ENCODE measurements at regions not wholly inside any gene's neighbourhood (a gene's known extent, or its start where the extent isn't known, plus 50 kb on each side); places are given as distances from the start of the nearest gene placed in this dataset.

DNA sequence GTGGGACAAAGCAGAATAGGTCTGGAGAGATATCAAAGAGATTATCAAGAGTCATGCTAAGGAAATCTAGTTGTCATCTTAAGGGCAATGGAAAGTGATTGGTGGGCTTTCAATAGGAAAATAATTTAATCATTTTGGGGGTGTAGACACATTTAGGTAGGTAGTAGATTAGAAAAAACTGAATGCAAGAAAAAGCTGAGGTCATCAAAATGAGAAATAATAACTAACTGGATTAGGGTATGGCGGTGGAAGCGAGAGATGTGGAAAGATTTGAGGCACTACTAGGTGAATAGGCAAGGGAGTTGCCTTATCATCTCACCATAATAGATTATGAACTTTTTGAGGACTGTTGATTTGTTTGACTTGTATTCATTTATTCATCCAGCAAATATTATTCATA lies 393.2 kb upstream of the ZNF608 start:
- FAIRE-seq, result no peak
- no peak for TF ChIP-seq TAF1 (IDR thresholded peaks at IDR 0.05; ENCODE audit: borderline replicate concordance, low read depth, low read length)
- TF ChIP-seq POLR2AphosphoS5 (IDR thresholded peaks at IDR 0.05; ENCODE audit: low read depth, low read length), result no peak
- no peak for TF ChIP-seq POLR2A (IDR thresholded peaks at IDR 0.05; ENCODE audit: low read depth, low read length)
- DNase-seq (ENCODE audit: insufficient read length), result no peak

DNA sequence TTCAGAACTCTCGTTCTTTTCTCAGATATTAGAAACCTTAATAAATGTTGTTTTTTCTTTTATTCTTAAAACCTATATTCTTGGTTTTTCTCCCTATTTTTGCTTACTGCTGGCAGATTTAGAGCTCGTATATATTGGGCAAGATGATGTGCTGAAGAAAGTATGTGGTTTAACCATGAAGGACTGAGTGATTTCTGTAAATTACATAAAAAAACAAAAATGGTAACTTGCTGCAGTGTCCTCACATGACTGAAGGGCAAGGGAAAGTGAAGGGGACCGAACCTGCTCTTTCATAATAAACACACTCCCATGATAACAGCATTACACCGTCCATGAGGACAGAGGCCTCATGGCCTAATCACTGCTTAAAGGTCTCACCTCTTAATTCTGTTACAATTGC lies 393.8 kb upstream of the ZNF608 start:
- FAIRE-seq (no peak), DNase-seq (ENCODE audit: insufficient read length) (no peak)
- TF ChIP-seq POLR2AphosphoS5 (IDR thresholded peaks at IDR 0.05; ENCODE audit: low read depth, low read length) (no peak), POLR2A (IDR thresholded peaks at IDR 0.05; ENCODE audit: low read depth, low read length) (no peak), TAF1 (IDR thresholded peaks at IDR 0.05; ENCODE audit: borderline replicate concordance, low read depth, low read length) (no peak)

DNA sequence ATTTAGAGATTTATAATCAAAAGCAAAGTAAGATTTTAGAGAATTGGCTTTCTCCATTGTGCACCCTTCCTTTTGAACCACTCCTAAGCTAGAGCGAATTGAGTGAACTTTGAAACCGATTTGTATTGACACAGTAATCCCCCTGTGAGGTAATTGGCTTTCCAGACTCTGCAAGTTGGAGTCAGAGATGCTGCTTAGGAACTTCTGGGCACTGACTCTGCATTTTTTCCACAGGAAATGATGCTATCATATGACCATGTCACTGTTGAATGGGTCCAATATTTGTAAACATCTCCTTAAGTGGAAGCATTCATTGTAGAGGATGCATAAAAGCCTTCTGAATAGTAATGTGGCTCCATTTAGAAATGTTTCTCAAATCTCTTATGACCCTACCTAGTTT lies 394.4 kb upstream of the ZNF608 start:
- DNase-seq (ENCODE audit: insufficient read length), result no peak
- no peak for FAIRE-seq
- no peak for TF ChIP-seq POLR2A (IDR thresholded peaks at IDR 0.05; ENCODE audit: low read depth, low read length)
- no peak for TF ChIP-seq POLR2AphosphoS5 (IDR thresholded peaks at IDR 0.05; ENCODE audit: low read depth, low read length)
- no peak for TF ChIP-seq TAF1 (IDR thresholded peaks at IDR 0.05; ENCODE audit: borderline replicate concordance, low read depth, low read length)

DNA sequence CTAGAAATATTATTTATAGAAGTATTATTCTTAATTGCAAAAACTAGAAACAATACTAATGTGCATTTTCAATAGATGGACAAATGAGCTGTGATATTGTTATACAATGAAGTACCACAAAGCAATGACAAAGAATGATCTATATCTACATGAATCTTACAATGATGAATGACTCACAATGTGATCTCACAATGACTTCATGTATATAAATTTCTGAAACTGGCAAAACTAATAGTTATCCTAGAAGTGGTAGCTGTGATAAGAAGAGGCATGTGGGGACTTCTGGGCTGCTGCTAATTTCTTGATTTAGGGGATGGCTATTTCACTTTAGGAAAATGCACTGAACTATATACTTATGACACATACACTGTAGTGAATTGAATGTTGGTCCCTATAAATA lies 396.0 kb upstream of the ZNF608 start:
- TF ChIP-seq POLR2A (IDR thresholded peaks at IDR 0.05; ENCODE audit: low read depth, low read length) (no peak), POLR2AphosphoS5 (IDR thresholded peaks at IDR 0.05; ENCODE audit: low read depth, low read length) (no peak), TAF1 (IDR thresholded peaks at IDR 0.05; ENCODE audit: borderline replicate concordance, low read depth, low read length) (no peak)
- no peak for FAIRE-seq
- no peak for DNase-seq (ENCODE audit: insufficient read length)

DNA sequence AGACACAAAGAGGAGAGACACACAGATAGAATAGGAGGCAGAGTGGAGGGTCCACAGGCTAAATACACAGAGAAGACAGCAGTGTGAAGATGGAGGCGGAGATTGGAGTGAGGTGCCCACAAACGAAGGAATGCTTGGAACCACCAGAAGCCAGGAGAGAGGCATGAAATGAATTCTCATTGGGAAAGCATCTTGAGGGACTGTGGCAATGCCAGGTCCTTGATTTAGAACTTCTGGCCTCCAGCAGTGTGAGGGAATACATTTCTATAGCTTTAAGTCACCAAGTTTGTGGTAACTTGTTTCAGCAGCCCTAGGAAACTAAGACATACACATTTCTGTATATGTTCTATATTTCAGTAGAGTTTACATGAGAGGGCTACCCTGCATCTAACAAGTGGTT lies 396.6 kb upstream of the ZNF608 start:
- DNase-seq (ENCODE audit: insufficient read length), result no peak
- FAIRE-seq, result no peak
- TF ChIP-seq POLR2A (IDR thresholded peaks at IDR 0.05; ENCODE audit: low read depth, low read length) (no peak), TAF1 (IDR thresholded peaks at IDR 0.05; ENCODE audit: borderline replicate concordance, low read depth, low read length) (no peak), POLR2AphosphoS5 (IDR thresholded peaks at IDR 0.05; ENCODE audit: low read depth, low read length) (no peak)

DNA sequence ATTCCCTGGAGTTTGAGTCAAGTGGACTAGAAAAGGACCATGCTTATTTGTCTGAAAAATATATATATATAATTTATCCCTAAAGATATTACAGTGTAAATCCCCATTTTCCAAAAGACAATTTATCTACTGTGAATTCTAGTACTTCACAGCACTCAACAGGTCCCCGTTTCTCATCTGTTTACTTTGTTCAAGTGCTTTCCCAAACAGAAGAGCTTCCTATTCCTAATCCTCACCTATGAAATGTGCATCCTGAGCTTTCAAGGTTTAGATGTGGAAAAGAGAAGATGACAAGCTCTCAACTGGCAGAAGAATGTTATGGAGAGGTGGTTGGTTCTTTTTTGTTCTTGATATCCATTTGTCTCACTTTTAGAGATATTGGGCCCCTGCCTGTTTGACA lies 401.6 kb upstream of the ZNF608 start:
- FAIRE-seq (no peak), DNase-seq (ENCODE audit: insufficient read length) (no peak)
- TF ChIP-seq POLR2A (IDR thresholded peaks at IDR 0.05; ENCODE audit: low read depth, low read length) (no peak), POLR2AphosphoS5 (IDR thresholded peaks at IDR 0.05; ENCODE audit: low read depth, low read length) (no peak), TAF1 (IDR thresholded peaks at IDR 0.05; ENCODE audit: borderline replicate concordance, low read depth, low read length) (no peak)

DNA sequence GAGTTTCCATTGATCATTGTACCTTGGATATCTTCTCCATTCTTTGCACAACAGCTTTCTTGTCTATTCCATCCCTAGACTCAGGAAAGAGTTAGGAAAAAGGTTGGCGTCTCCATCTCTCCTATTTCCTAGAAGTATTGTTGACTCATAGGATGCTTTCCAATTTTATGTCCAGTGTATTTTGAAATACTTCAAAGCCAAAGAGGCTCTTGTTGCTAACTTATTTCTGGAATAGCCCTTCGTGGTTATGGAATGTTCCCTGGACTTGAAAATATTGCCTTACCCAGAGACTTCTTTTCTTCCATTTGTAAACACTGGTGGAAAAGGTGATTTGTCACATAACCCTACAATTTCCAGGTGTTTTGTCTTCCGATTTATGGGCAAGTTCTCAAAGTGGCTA lies 402.3 kb upstream of the ZNF608 start:
- TF ChIP-seq POLR2AphosphoS5 (IDR thresholded peaks at IDR 0.05; ENCODE audit: low read depth, low read length) (no peak), TAF1 (IDR thresholded peaks at IDR 0.05; ENCODE audit: borderline replicate concordance, low read depth, low read length) (no peak), POLR2A (IDR thresholded peaks at IDR 0.05; ENCODE audit: low read depth, low read length) (no peak)
- no peak for DNase-seq (ENCODE audit: insufficient read length)
- no peak for FAIRE-seq

DNA sequence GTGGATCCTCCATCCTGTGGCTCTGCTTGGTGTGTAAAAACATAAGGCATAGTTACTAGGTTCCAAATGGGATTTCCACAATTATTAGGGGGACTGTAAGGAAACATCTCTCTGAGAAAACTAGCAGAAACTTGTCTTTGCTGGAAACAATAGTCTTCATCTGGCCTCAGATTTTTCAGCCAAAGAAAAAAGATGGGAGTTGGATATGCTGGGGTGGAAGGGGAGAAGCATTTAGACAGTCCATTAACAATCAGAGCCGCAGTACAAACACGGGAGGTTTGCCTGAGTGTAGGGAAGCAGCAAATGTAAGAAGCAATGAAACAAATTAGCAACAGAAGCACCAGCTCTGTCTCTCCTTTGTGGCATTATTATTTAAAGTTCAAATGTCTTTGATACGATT lies 402.7 kb upstream of the ZNF608 start:
- FAIRE-seq (no peak), DNase-seq (ENCODE audit: insufficient read length) (no peak)
- TF ChIP-seq TAF1 (IDR thresholded peaks at IDR 0.05; ENCODE audit: borderline replicate concordance, low read depth, low read length) (no peak), POLR2AphosphoS5 (IDR thresholded peaks at IDR 0.05; ENCODE audit: low read depth, low read length) (no peak), POLR2A (IDR thresholded peaks at IDR 0.05; ENCODE audit: low read depth, low read length) (no peak)

DNA sequence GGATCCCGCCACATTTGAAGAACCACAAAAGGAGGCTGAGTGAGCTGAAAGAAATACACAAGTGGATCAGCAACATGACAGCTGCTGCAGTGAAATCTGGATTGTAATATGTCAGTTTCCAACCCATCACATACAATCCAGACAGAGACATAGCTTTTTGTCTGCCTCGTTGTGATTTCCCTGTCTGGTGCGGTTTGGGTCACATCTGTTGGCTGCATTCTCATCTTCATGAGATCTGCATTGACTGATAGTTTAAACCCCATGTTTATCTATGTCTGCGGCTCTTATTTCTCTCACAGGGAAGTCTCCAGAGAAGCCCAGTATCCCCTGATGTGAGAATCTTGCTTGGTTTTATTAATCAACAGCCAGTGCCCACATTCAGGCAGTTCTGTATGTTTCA lies 403.1 kb upstream of the ZNF608 start:
- TF ChIP-seq POLR2AphosphoS5 (IDR thresholded peaks at IDR 0.05; ENCODE audit: low read depth, low read length) (no peak), TAF1 (IDR thresholded peaks at IDR 0.05; ENCODE audit: borderline replicate concordance, low read depth, low read length) (no peak), POLR2A (IDR thresholded peaks at IDR 0.05; ENCODE audit: low read depth, low read length) (no peak)
- no peak for FAIRE-seq
- DNase-seq (ENCODE audit: insufficient read length), result no peak

DNA sequence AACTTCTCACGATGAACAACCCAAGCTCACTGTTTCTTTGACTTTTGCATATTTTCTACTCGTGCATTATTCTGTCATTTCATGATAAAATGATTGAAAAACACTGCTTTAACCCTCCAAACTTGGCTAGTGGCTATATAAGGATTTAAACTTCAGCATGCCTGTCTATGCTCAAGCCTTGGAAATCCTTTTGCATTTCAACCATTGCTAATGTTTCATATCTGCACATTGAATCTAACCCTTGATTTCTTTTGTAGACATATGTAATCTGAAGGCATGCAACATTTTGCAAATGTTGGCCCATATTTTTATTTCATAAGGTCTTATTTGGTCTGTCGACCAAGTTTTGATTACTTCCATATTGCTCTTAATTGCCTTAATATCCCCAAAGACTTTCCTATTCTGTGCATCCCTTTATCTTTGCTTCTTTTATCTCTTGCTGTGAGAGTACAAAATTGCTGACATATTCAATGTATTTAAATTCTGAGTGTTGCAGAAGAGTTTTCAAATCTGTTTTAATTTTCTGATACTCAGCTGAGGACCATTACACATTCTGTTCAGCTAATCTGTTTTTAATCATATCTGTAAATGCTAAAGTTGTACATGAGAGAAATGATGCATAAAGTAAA lies 403.7 kb upstream of the ZNF608 start:
- FAIRE-seq, result no peak
- TF ChIP-seq POLR2AphosphoS5 (IDR thresholded peaks at IDR 0.05; ENCODE audit: low read depth, low read length) (no peak), TAF1 (IDR thresholded peaks at IDR 0.05; ENCODE audit: borderline replicate concordance, low read depth, low read length) (no peak), POLR2A (IDR thresholded peaks at IDR 0.05; ENCODE audit: low read depth, low read length) (no peak)
- DNase-seq (ENCODE audit: insufficient read length), result no peak

DNA sequence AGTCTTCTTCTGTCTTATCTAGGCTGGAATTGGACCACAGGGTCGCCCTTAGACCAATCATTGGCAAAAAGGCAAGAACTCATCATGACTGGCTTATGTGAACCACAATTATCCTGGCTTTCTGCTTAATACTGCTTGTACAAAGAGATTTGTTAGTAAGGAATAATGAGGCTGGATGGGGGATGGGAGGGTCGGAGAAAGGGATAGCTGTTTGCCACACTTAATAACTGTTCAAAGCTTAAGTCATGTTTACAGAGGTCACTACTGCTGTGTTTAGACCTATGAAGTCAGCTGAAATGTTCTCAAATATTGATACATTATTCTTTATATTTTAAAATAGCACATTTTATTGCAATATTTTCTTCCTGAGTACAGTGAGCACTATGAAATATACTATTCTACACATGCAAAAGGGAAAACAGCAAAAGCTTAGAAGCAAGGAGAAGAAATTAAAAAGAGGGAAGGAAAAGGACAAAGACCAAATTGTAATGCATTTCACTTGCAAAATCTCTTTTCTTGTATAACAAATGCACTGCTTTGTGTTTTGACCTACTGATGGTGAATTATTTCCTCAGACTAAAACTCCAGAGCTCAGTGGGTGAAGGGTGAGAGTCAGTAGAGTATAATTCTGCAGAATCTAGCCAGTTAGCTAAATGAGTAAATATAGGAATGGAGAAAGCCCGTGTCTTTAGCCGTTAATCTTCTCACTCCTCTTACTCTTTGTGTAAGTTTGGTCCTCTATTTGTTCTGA lies 404.9 kb upstream of the ZNF608 start:
- FAIRE-seq, result no peak
- TF ChIP-seq POLR2A (IDR thresholded peaks at IDR 0.05; ENCODE audit: low read depth, low read length) (no peak), POLR2AphosphoS5 (IDR thresholded peaks at IDR 0.05; ENCODE audit: low read depth, low read length) (no peak), TAF1 (IDR thresholded peaks at IDR 0.05; ENCODE audit: borderline replicate concordance, low read depth, low read length) (no peak)

DNA sequence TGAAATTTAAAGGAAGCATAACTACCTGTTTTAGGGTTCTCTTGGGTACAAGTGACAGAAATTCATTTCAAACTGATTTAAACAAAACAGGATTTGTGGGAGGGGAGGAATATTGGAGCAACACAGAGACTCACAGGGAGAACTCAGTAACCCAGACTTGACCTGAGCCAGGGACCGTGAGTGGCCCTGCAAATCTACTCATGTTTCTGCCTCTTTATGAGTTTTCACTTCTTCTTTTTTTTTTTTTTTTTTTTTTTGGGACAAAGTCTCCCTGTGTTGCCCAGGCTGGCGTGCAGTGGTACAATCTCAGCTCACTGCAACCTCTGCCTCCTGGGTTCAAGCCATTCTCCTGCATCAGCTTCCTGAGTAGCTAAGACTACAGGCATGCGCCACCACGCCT lies 405.6 kb upstream of the ZNF608 start:
- no peak for DNase-seq (ENCODE audit: insufficient read length)
- FAIRE-seq, result no peak
- TF ChIP-seq TAF1 (IDR thresholded peaks at IDR 0.05; ENCODE audit: borderline replicate concordance, low read depth, low read length) (no peak), POLR2AphosphoS5 (IDR thresholded peaks at IDR 0.05; ENCODE audit: low read depth, low read length) (no peak), POLR2A (IDR thresholded peaks at IDR 0.05; ENCODE audit: low read depth, low read length) (no peak)

More for the DNA sequence above, 404.9 kb upstream of the ZNF608 start:
- DNase-seq (ENCODE audit: insufficient read length), result no peak

Data from GM12892 (cell line).